NCI-H1694 (cell line): ENCODE measurements at regions not wholly inside any gene's neighbourhood (a gene's known extent, or its start where the extent isn't known, plus 50 kb on each side); places are given as distances from the start of the nearest gene placed in this dataset.
"Not testable (repeated sequence)": the region's sequence is repeated elsewhere in the genome, so short reads cannot be mapped to it uniquely, and the experiment has no call there.

Source experiments
- DNase-seq: peaks from one replicate; lab custom pipeline; 2025; lab: John Stamatoyannopoulos, UW

DNA sequence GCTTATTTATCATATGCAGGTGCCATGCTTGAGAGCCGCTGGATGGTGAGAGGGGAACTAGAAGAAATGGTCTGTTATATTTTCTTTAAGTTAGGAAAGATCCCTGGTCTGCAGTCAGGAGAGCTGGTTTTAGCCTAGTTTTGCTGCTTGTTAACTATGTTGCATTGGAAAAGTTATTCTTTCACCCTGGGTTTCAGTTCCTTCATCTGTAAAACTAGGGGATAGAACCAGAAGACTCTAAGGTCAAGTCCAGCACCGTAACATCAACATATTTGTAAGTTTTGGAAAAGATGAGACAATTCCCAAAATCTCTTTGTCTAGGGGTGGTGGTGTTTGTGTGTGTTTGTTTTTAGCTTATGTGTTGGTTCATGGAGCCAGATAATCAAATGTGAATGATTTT, 304.0 kb downstream of the QKI start:
- DNase-seq, result no peak

DNA sequence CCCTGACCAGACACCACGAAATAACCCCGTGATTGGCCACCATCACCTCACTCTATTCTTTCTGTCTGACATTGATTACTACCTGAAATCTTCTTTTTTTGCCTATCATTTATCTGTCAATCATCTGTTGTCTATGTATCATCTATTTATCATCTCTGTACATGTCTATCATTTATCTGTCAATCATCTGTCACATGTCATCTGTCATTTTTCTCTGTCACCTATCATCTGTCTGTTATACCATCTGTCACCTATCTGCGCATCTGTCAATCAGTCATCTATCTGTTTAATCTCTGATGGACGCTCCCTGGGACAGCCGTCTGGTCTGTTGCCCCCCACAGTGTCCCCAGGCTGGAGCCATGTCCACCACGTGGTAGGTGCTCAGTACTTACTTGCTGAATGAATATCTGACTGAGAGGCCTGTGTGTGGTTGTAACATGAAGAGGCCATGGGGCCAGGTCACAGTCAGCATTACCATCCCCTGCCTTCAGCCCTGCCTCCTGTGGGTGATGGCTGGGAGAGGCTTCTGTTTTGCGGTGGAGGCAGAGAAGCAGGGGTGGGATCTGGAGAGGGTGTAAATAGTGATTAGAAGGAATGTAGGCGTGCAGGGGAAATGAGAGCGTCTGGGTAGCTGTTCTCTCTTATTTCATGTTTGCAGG, 302.7 kb downstream of the QKI start:
- no peak for DNase-seq

DNA sequence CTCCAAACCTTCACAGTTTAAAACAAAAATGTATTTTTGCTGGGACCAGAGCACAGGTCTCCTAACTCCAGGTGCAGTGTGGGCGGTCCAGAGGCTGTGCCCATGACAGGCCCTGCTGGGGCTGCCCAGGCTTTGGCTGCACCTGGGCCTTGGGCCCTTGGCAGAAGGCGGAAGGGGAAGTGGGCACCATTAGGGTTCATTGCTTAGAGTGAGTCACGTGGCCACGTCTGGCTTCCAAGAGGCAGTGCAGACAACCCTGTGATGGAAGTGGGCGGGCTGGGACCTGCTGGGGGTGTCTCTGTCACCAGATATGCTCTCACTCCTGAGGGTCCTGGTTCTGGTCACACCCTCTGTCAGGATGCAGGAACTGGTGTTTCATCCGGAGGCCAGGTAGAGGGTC, 302.2 kb downstream of the QKI start:
- no peak for DNase-seq

DNA sequence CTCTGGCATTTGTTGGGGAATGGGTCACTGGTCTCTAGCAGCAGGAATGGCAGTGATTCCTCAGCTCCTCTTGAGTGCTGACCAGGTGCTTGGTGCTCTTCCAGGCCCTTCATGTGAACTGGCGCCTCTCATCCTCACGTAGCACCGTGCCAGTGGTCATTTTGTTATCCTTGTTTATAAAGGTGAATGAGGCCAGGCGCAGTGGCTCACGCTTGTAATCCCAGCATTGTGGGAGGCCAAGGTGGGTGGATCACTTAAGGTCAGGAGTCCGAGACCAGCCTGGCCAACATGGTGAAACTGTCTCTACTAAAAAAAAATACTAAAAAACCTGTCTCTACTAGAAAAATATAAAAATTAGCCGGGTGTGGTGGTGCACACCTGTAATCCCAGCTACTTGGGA, 301.3 kb downstream of the QKI start:
- DNase-seq, result no peak

DNA sequence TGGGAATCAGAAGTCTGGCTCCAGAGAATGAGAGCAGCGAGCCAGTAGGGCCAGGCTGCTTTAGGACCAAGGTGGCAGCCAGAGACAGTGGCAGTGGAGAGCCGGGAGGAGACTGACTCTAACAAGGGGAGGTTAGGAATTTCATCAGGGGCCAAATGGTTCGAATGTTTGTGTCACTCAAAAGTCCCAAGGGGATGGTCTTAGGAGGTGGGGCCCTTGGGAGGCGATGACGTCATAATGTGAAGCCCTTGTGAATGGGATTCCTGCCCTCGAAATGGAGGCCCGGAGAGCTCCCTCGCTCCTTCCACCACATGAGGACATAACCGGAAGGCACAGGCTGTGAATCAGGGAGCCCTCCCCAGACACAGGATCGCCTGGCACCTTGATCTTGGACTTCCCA, 299.7 kb downstream of the QKI start:
- no peak for DNase-seq

DNA sequence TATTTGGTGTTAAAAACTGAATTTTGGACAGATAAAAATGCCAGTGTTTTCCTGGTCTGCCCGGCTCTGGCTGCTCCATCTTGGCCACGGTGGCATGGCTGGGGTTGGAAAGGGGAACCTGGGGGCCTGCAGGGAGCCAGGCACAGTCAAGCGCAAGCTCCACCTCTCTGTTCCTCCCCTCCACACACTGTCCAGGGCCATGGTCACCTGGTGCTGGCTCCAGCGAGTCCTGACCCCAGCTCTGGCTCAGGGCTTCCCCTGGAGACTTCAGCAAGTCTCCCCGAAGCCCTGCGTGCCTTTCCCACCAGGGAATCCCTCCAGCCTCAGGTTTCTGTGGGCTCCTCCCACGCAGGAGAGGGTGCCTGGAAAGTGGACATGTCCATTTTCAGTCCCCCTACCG, 298.5 kb downstream of the QKI start:
- DNase-seq, result no peak

DNA sequence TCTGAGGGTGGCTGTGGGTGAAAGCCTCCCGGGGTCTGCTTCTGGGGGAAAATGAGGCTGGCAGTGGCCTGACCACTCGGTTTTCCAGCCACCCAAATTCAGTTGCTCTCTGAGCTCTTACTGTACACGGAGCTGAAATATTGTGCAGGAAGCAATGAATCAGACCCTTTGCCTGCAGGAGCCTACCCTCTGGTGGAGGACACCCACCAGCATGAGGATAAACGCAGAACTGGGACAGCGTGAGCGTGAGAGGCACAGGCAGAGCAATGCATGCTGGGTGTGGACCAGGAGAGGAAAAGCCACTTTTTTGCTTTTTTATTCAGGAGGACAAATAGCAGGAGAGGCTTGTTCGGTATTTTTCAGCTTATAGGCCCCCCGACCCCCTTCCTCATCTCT, 298.0 kb downstream of the QKI start:
- DNase-seq, result no peak

DNA sequence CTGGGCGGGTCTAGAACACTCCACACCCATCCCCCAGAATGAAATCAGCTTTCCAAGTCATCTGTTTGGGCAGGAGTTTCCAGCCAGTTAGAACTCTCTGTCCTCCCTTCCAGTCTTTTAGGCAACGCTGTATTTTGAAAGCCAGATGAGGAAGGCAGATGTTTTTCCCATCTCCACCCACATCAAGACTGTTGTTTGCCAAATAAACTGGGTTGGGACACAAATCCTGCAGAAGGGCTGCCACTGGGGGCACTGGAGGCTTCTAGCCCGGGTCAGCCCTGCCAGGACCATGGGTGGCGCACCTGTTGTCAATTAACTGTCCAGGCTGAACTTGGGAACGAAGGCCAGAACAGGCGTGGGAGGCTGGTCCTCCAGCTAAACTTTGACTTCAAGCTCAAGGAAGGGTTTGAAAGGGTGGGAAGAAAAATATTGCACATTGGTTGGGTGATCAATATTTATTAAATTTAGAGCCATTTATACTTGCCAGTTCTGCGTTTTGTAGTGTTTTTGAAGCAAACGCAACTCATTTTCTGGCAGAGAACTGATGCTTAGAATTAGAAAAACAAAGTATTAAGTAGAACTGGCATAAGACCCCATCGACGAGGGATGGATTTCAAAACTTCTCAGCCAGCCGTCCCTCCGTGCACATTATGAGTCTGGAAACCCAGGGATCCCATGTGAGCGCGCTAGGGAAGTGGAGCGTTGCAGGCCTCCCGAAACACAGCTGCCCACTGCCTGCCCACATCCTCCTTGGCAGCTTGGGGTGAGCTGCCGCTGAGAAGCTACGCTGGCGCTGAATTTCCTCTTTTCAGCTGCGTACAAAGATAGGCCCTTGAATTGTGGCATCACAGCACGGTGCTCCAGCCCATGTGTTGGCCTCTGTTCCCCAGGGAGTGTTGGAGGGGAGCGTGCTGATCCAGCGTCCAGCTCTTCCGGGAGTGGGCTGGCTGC, 297.4 kb downstream of the QKI start:
- DNase-seq, result no peak

DNA sequence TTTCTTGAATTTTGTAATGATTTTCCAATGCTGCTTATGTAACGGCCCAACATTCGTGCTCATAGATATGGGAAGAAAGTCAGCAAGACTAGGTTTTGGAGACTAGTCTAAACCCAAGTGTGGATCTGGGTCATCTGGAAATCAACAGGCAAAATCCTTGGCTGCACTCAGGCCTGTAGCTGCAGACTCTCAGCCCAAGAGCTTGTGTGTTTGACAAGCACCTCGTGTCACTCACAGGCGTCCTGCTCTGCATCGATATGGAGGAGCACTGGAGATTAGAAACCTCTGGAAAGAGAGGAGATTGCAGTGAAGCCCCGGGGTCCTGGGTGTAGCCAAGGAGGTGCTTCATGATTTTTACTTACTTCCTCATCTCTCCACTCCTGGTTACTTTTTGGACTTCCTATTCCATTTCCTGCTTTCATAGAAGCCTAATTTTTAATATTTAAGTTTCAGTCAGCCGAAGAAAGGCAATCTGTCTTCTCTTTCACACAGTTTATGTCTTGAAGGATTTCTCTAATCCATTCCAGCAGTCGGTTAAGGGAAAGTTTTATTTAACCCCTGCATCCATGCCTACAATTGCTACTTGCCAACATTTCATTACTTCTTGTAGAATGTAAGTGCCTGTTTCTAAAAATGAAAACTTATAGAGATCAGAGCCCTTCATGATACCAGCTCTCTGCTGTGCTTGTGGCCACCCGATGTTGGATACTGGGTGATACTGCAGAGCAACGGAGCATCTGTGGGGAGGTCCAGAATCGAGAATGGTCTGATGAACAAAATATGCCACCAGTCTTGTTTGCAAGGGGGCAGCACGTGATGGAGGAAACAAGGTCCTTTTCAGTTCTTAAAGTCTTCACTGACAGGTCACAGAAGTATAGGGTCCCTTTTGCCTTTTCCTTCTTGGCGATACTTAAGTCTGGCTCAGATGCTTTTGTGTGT, 296.3 kb downstream of the QKI start:
- DNase-seq, result no peak

DNA sequence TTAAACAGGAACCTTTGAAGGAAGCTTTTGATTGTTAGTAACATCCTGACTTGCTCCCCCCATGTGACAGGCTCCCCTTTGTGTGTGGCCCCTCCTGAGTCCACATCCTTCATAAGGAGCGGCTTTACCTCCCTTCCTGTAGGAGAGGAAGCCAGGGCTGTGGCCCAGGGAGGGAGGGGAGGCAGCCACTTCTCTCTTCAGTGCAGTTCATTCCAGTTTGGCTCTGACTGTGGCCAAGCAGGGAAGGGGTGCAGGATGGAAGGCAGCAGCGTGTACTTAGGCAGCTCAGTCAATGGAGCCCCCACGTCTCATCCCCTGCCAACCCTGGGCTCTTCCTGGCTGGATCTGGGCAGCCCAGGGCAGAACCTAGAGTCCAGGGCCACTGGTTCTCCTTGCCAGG, 295.2 kb downstream of the QKI start:
- DNase-seq, result no peak

DNA sequence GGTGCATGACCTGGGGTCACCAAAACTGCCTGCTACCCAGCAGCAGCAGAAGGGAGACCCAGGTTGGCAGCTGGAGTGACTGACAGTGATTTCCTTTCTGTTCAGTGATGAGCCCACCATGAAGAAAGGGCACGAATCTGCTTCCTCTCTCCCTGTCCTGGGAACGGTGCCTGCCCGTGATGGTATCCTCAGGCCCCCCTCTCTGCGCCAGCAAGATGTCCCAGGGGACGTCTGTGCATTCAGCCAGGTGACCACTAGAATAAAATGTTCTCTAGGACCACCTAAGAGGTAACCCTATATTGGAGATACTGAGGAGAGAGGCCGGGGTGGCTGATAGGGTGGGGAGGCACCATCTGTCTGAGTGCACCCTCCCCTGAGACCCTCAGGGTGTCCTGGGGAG, 294.7 kb downstream of the QKI start:
- DNase-seq, result no peak

DNA sequence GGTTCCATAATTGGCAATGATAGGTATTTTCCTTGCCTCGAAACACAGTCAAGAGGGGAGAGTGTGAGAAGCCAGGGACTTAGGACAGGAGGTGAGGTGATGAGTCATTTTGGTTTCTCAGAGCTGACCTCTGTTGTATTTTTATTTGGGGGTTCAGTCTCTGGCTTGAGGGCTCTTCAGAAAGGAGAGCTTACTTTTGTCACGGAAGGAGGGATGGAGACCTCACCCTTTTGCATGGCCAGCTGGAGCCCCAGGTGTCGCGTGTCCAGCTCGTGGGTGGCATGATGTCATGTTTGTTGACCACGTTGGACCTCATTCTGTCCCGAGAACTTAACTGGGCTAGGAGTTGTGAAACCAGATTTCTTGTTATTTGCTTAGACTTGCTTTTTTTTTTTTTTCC, 293.9 kb downstream of the QKI start:
- DNase-seq, result no peak

DNA sequence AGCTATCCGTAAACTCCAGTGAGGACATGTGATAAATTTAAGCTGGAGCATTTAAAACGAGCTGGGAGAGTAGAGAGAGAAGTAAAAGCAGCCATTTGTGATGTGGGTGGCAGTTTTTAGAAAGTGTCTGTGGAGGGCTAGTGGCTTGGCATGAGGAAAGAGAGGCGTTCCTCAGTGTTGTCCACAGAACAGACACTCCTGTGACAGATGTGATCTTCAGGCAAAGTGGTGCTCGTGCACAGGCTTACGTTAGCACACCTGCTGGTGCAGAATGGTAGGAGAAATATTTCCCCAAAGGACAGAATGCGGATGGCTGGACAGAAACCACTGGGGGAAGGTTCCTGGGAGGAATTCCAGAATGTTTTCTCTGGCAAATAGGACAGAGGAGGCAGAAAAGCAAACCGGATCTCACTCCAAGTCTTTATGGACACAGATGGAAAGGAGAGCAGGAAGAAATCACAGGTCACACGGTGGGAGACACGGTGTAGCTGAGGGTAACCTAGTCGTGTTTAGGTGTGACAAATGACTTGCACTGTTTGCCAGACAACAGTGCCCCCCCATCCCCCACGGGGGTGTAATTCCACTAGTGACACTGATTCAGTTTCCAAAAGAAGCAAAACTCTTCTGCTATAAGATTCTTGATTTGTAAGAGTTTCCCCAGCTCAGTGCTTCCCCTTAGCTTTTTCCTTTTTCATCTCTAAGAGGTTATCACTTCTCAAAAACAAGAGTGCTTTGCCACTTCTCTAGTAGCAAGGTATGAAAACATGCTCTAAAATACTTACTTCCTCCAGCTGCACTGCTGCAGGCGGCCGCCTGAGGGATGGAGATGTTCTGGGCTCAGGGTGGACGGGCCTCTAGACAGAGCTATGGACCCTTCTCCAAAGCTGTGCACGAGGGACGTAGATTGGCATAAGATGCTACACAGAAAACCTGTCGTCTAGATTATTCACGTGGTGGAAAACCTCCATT, 293.2 kb downstream of the QKI start:
- DNase-seq, result no peak

DNA sequence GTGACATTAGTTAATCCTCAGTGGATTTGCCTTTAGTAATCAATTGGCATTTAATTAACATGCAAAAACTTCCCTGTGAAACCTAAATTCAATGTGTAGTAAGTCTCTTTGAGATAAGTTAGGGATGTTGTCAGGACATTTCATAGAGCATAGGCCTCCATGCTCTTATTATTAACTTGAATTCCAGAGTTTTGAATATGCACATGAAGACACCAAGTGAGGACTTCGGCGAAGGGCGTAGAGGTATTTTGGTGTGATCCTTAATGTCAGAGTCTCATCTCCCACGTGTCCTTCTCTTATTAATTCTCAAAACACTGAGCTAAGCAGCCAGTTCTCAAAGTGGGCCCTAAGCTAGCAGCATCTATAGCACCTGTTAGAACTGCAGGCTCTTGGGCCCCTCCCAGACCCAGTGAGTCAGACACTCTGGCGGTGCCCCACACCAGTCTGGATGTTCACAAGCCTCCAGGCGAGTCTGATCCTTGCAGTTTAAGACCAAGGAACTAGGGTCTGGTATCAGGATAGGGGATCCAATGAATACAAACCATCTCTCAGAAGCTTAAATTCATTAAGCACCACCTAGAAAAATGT, 292.1 kb downstream of the QKI start:
- no peak for DNase-seq

DNA sequence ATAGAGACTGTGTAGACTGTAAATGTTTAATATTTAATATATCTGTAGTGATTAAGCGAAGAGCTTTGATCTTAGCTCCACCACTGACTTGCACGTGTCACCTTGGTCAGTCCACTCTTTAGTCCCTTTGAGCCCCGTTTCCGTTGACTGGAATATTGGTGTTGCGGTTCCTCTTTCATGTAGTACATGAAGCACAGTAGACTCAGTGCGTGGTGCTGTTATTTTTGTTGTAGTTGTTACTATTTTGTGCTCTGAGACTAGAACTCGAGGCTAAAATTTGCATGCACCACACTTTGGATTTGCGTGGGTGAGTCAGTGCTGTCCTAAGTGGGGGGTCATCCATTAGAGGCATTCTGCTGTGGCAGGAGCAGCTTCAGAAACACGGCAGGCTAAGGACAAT, 291.4 kb downstream of the QKI start:
- DNase-seq, result no peak

DNA sequence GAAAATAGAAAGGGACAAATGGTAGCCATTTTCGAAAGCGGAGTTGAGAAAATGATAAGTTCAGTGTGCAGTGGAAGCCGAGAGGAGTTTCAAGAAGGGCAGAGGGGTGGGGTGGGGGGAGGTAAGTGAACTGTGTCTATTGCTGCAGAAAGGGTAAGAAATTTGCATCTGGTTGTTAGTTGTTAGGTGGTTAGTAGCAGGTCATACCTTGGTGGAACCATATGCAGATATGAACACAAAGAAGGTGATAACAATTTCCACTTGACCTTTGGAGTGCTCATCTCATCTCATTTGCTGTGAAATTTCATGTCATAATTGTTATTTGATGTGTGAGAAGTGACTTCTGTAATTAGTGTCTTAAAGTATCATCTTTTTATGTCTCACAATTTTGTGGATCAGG, 288.2 kb downstream of the QKI start:
- DNase-seq, result no peak

DNA sequence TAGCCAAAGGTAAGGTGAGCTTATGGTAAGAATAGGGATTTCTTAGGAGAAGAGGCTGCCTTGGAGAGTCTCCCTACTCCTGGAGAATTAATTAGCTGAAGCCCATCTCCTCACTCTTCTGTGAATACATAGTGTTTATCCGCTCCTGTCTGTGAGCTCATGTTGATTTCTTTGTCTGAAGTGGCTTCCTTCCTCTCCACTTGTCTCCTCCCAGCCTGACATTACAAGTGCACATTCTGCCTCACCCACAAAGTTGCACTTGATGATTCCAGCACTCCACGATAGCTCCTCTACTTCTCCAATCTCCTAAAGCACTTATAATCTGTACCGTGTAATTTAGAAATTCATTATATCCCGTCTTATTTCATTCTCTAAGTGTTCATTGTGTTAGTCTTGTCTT, 287.2 kb downstream of the QKI start:
- no peak for DNase-seq

DNA sequence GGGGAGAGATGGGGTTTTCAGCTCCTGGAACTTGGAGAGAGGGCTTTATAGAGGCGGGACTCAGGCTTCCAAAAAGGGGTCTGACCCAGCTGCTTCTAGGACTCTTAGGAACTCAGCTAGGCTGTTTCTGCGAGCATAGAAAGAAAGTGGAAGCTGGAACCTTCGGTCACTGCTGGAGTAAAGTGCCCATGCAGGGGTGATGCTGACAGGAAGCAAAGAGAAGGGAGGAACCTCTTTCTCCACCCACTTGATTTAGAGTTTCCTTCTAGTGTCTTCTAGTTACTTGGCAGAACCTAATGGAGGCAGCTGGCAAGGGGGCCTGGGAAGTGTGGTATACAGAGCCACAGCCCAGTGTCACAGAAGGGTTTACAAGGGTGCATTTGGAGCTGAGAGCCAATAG, 283.6 kb downstream of the QKI start:
- DNase-seq, result no peak

DNA sequence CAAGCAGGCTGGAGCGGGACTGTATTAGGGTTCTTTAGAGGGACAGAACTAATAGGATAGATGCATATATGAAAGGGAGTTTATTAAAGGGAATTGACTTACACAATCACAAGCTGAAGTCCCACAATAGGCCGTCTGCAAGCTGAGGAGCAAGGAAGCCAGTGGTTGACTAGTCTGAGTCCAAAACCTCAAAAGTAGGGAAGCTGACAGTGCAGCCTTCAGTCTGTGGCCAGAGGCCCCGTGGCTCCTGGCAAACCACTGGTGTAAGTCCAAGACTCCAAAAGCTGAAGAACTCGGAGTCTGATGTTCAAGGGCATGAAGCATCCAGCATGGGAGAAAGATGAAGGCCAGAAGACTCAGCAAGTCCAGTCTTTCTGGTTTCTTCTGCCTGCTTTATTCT, 281.8 kb downstream of the QKI start:
- not testable (repeated sequence) for DNase-seq

DNA sequence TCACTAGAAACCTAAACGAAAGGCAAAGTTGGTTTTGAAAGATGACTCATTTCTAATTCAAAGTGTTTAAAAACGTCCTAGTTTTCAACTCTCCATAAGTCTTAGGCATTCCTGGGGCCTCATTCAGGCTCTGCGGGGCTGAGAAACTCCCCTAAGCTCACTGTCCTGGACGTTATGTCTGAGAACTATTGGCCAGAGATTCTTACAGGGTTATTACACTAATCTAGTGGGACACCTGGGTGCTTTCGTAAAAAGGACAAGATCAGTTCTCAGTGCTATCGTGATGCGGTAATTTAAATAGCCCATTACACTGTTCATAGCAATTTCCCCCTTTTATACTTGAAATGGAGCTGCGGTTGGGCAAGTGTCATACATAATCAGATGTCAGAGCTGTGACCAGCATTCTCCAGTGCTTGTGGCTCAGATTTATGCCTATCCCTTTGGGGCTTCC, 280.9 kb downstream of the QKI start:
- DNase-seq, result no peak

DNA sequence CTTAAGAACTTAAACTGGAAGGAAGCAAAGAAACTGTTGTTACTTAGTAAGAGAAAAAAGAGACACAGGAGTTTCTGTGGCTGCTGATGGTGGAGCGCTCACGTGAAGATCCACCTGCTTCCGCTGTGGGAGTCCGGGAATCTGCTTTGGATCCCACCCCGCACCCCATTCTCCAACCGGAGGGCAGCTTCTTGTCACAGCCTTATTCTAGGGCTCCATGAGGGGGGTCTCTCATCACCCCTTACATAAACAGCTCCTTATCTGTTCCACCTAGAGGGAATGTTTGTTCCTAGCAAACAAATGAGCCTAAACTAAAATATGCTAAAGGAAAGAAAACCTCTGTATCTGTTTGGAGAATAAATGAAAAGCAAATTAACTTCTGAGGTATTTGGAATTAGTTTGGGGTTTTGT, 280.5 kb downstream of the QKI start:
- DNase-seq, result no peak
